ENCODE measurements at regions not wholly inside any gene's neighbourhood (a gene's known extent, or its start where the extent isn't known, plus 50 kb on each side); places are given as distances from the start of the nearest gene placed in this dataset.

GRCh38 chr2:139170406-139170805 is 390.2 kb upstream of the NXPH2 start:
- CTCF ChIA-PET, result no interaction called here
- POLR2A ChIA-PET, result no interaction called here

More at GRCh38 chr2:139170406-139170805, 390.2 kb upstream of the NXPH2 start:
- no peak overlapping the region for H3K9ac ChIP-seq (replicated peaks; ENCODE audit: extremely low read depth, insufficient read depth, low read length)
- TF ChIP-seq GATA2 (IDR thresholded peaks at IDR 0.05; ENCODE audit: insufficient read depth, insufficient read length, low read depth, low read length) (no peak), JUN (IDR thresholded peaks at IDR 0.05; ENCODE audit: borderline replicate concordance, insufficient read depth, insufficient read length, low read depth) (no peak), CTCF (IDR thresholded peaks at IDR 0.05; ENCODE audit: extremely low read depth in 1 of 2, insufficient read depth in 1 of 2, low read depth in 1 of 2, low read length in 2 of 2) (no peak), FOS (IDR thresholded peaks at IDR 0.05; ENCODE audit: borderline replicate concordance, insufficient read depth, low read length) (no peak), MAX (IDR thresholded peaks at IDR 0.05; ENCODE audit: insufficient read depth, insufficient read length) (no peak), POLR2A (IDR thresholded peaks at IDR 0.05; ENCODE audit: low read depth, low read length) (no peak), EZH2 (IDR thresholded peaks at IDR 0.05; ENCODE audit: borderline replicate concordance, low read depth, low read length, severe bottlenecking) (no peak), MYC (IDR thresholded peaks at IDR 0.05; ENCODE audit: low read depth, low read length) (no peak), POLR2AphosphoS5 (IDR thresholded peaks at IDR 0.05; ENCODE audit: insufficient read depth, low read depth, low read length) (no peak)
- H3K9me1 ChIP-seq (replicated peaks; ENCODE audit: control insufficient read depth, extremely low read depth, insufficient read depth, low read length), result no peaks in the 10 kb centered on the region
- intact Hi-C loops (cut with micrococcal nuclease) (no loop called here), dilution Hi-C loops (cut with MboI; ENCODE audit: extremely low pct_ligation_motif_present, low sequenced_read_pairs) (no loop called here)
- H3K4me3 ChIP-seq (replicated peaks in 1 of 3; ENCODE audit: insufficient read depth in 1 of 3, low read depth in 1 of 3, low read length in 3 of 3), result no peak overlapping the region
- H3K79me2 ChIP-seq (ENCODE audit: control insufficient read depth, insufficient read depth, low read length), result no peaks in the 10 kb centered on the region
- BruUV-seq (replicated peaks), result no TSS peak
- DNase-seq (ENCODE audit: low read depth, low spot score) (no peak), FAIRE-seq (no peak)
- no peak overlapping the region for H3K27ac ChIP-seq (ENCODE audit: insufficient read depth, low read depth, low read length)
- H3K9me3 ChIP-seq (replicated peaks; ENCODE audit: control insufficient read depth, insufficient read depth, low read length), result no peaks in the 10 kb centered on the region
- H3K27me3 ChIP-seq (ENCODE audit: control insufficient read depth in 2 of 2, insufficient read depth in 2 of 2, low read length in 2 of 2), result no peaks in the 10 kb centered on the region
- H2AFZ ChIP-seq (ENCODE audit: low read depth, low read length), result no peak overlapping the region
- H3K36me3 ChIP-seq (ENCODE audit: control insufficient read depth in 2 of 2, extremely low read depth in 1 of 2, insufficient read depth in 2 of 2, low read length in 2 of 2), result no peaks in the 10 kb centered on the region
- H3K4me2 ChIP-seq (ENCODE audit: insufficient read depth, low read length), result no peak overlapping the region
- H4K20me1 ChIP-seq (replicated peaks; ENCODE audit: control insufficient read depth, extremely low read depth, insufficient read depth, low read length), result no peaks in the 10 kb centered on the region
- H3K4me1 ChIP-seq (ENCODE audit: control insufficient read depth, extremely low read depth, insufficient read depth, low read length), result no peaks in the 10 kb centered on the region
